Panc1 (cell line): ENCODE measurements at regions not wholly inside any gene's neighbourhood (a gene's known extent, or its start where the extent isn't known, plus 50 kb on each side); places are given as distances from the start of the nearest gene placed in this dataset.

Experiments
- ATAC-seq: fragments of 200-7000 bp; cut with Tn5 transposase; 2 replicates; pipeline ENCODE4 v1.9.1; 2020; ENCODE audit warnings: mild to moderate bottlenecking, moderate library complexity
- BruUV-seq: library from RNA; stranded (reverse); fragments of 400-500 nt; replicated peaks from 2 replicates; lab custom pipeline; 2021; lab: Mats Ljungman, UMichigan
- CTCF ChIA-PET: fragments of 300-600 bp; sonication (Branson Sonifier 250); formaldehyde crosslinking; loops from one replicate; lab custom pipeline; 2022; ENCODE audit warnings: antibody characterized with exemption; lab: Charles Lee
- POLR2A ChIA-PET: fragments of 300-600 bp; sonication (Branson Sonifier 250); formaldehyde crosslinking; loops from one replicate; lab custom pipeline; 2022; ENCODE audit warnings: antibody characterized with exemption; lab: Charles Lee
- DNase-seq: peaks from one replicate; pipeline ENCODE4 v3.0.0-alpha.2; 2010; ENCODE audit warnings: low read depth, low spot score
- H3K27ac ChIP-seq: 2 replicates; pipeline ENCODE4 v1.5.1; 2011; ENCODE audit warnings: mild to moderate bottlenecking, low read length, inconsistent platforms
- H3K27me3 ChIP-seq: fragments of 200-500 bp; sonication (Bioruptor generic); 2 replicates; pipeline ENCODE4 v1.6.0; 2014; ENCODE audit warnings: low read length, inconsistent platforms; ENCODE audit not compliant: control insufficient read depth, insufficient read depth
- H3K36me3 ChIP-seq: fragments of 200-500 bp; sonication (Bioruptor generic); 2 replicates; pipeline ENCODE4 v1.5.1; 2014; ENCODE audit warnings: inconsistent platforms, mild to moderate bottlenecking, low read length, moderate library complexity; ENCODE audit not compliant: control insufficient read depth, insufficient read depth
- H3K4me1 ChIP-seq: 2 replicates; pipeline ENCODE4 v1.5.1; 2011; ENCODE audit warnings: inconsistent platforms, mild to moderate bottlenecking, low read length, moderate library complexity; ENCODE audit not compliant: control insufficient read depth, insufficient read depth
- H3K4me3 ChIP-seq, 2 experiments: 2 replicates each; pipeline ENCODE4 v1.5.1; 2011 to 2012; ENCODE audit warnings: low read depth in 2 of 2, low read length in 2 of 2, mild to moderate bottlenecking in 2 of 2, inconsistent platforms in 1 of 2, moderate library complexity in 1 of 2
- H3K9me3 ChIP-seq: fragments of 200-500 bp; sonication (Bioruptor generic); 2 replicates; pipeline ENCODE4 v1.5.1; 2014; ENCODE audit warnings: low read depth, mild to moderate bottlenecking, inconsistent platforms, low read length, moderate library complexity; ENCODE audit not compliant: control insufficient read depth, insufficient read depth
- POLR2AphosphoS5 ChIP-seq: IDR thresholded peaks from 2 replicates; pipeline ENCODE4 v1.6.1; 2012; ENCODE audit warnings: mild to moderate bottlenecking, low read depth, low read length, moderate library complexity
- SIN3A ChIP-seq: IDR thresholded peaks from 2 replicates; pipeline ENCODE4 v1.6.1; 2012; ENCODE audit warnings: low read depth, mild to moderate bottlenecking, low read length, moderate library complexity, borderline replicate concordance; ENCODE audit not compliant: insufficient read depth
- TCF7L2 ChIP-seq: IDR thresholded peaks from 2 replicates; pipeline ENCODE4 v1.6.1; 2011; ENCODE audit warnings: mild to moderate bottlenecking, low read depth, low read length, inconsistent platforms
- in situ Hi-C: cut with HindIII; loops from 2 replicates; pipeline ENCODE4 v1.10.0; 2016; ENCODE audit warnings: low sequenced_read_pairs, low pct_unique_long_range_greater_than_20kb
- intact Hi-C: fragments of 100-400 bp; cut with micrococcal nuclease; formaldehyde crosslinking; loops from one replicate; pipeline ENCODE4 v1.10.0; 2022; ENCODE audit not compliant: unreplicated experiment
- TF ChIP-seq, protein P1 (sequence below): fragments of 450-650 bp; IDR thresholded peaks from 2 replicates; pipeline ENCODE4 v1.5.1; 2017; ENCODE audit warnings: mild to moderate bottlenecking
- TF ChIP-seq, protein P2 (sequence below), 2 experiments: IDR thresholded peaks; 2 replicates each; pipeline ENCODE4 v1.6.1; 2011 to 2012; ENCODE audit warnings: low read depth in 2 of 2, control low read depth in 1 of 2, low read length in 1 of 2, mild to moderate bottlenecking in 1 of 2, moderate library complexity in 1 of 2; ENCODE audit not compliant: insufficient read depth in 1 of 2

DNA sequence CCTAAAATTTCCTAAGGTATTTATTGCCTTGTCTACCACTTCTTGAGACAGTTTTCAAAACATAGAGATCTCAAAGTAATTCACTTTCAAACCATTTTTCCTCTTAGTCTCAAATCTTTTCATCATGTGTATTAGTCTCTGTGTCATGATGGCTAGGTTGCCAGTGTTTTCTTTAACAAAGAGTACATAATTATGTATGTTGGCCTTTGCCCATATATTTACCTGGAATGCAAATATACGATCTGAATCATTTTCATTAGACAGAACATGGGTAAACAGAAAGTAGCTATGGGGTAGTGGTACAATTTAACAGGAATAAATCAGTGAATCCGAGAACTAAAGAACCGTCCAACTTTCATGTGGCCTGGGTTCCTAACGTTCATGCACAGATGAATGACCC lies 852.1 kb upstream of the MBL2 start:
- Histone ChIP-seq H3K9me3 (no peaks in the 10 kb centered on the region), H3K4me1 (no peaks in the 10 kb centered on the region), H3K36me3 (no peaks in the 10 kb centered on the region), H3K27ac (no peak overlapping the region), H3K4me3 (no peak overlapping the region), H3K27me3 (no peaks in the 10 kb centered on the region)
- ChIA-PET CTCF (no interaction called here), POLR2A (no interaction called here)
- intact Hi-C loops = no loop called here
- no TSS peak for BruUV-seq
- TF ChIP-seq, protein P1, sequence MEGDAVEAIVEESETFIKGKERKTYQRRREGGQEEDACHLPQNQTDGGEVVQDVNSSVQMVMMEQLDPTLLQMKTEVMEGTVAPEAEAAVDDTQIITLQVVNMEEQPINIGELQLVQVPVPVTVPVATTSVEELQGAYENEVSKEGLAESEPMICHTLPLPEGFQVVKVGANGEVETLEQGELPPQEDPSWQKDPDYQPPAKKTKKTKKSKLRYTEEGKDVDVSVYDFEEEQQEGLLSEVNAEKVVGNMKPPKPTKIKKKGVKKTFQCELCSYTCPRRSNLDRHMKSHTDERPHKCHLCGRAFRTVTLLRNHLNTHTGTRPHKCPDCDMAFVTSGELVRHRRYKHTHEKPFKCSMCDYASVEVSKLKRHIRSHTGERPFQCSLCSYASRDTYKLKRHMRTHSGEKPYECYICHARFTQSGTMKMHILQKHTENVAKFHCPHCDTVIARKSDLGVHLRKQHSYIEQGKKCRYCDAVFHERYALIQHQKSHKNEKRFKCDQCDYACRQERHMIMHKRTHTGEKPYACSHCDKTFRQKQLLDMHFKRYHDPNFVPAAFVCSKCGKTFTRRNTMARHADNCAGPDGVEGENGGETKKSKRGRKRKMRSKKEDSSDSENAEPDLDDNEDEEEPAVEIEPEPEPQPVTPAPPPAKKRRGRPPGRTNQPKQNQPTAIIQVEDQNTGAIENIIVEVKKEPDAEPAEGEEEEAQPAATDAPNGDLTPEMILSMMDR = no peak
- no peak for TF ChIP-seq TCF7L2
- TF ChIP-seq SIN3A = no peak
- no peak for TF ChIP-seq POLR2AphosphoS5
- ATAC-seq (no peak), DNase-seq (no peak)
- in situ Hi-C loops = no loop called here

DNA sequence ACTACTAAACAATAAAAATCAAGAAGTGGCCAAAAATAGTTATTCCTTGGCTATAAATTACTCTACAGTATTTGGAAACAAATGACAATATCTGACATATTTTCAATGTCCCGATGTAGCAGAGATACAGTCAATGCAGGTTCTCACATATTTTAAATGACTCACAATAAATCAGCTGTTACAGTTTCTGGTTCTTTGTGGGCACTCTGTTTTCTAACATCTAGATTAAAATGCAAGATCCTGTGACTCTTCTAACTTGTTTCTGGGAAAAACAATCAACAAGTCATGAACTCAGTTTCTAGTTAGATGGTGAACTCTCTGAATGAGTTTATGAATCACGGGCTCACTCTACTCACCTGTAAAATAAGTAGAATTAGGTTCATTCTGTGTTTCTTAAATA lies 849.6 kb upstream of the MBL2 start:
- no peaks in the 10 kb centered on the region for H3K36me3 ChIP-seq
- H3K9me3 ChIP-seq = no peaks in the 10 kb centered on the region
- no peak overlapping the region for H3K4me3 ChIP-seq
- H3K27ac ChIP-seq = no peak overlapping the region
- ChIA-PET CTCF (no interaction called here), POLR2A (no interaction called here)
- ATAC-seq = no peak
- H3K27me3 ChIP-seq = no peaks in the 10 kb centered on the region
- no peak for TF ChIP-seq TCF7L2
- TF ChIP-seq, protein P2, sequence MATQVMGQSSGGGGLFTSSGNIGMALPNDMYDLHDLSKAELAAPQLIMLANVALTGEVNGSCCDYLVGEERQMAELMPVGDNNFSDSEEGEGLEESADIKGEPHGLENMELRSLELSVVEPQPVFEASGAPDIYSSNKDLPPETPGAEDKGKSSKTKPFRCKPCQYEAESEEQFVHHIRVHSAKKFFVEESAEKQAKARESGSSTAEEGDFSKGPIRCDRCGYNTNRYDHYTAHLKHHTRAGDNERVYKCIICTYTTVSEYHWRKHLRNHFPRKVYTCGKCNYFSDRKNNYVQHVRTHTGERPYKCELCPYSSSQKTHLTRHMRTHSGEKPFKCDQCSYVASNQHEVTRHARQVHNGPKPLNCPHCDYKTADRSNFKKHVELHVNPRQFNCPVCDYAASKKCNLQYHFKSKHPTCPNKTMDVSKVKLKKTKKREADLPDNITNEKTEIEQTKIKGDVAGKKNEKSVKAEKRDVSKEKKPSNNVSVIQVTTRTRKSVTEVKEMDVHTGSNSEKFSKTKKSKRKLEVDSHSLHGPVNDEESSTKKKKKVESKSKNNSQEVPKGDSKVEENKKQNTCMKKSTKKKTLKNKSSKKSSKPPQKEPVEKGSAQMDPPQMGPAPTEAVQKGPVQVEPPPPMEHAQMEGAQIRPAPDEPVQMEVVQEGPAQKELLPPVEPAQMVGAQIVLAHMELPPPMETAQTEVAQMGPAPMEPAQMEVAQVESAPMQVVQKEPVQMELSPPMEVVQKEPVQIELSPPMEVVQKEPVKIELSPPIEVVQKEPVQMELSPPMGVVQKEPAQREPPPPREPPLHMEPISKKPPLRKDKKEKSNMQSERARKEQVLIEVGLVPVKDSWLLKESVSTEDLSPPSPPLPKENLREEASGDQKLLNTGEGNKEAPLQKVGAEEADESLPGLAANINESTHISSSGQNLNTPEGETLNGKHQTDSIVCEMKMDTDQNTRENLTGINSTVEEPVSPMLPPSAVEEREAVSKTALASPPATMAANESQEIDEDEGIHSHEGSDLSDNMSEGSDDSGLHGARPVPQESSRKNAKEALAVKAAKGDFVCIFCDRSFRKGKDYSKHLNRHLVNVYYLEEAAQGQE (IDR thresholded peaks at IDR 0.05; ENCODE audit: insufficient read depth in 1 of 2, low read depth in 2 of 2, low read length in 1 of 2) = no peak
- TF ChIP-seq SIN3A = no peak
- TF ChIP-seq POLR2AphosphoS5 = no peak
- TF ChIP-seq, protein P1 = no peak
- H3K4me1 ChIP-seq = no peaks in the 10 kb centered on the region
- BruUV-seq = no TSS peak
- in situ Hi-C loops = no loop called here
- DNase-seq = no peak
- intact Hi-C loops = no loop called here
